NCI-H128 (cell line): ENCODE measurements at regions not wholly inside any gene's neighbourhood (a gene's known extent, or its start where the extent isn't known, plus 50 kb on each side); places are given as distances from the start of the nearest gene placed in this dataset.

Experiments
- DNase-seq: peaks from one replicate; lab custom pipeline; 2025; ENCODE audit not compliant: unreplicated experiment; lab: John Stamatoyannopoulos, UW

GRCh38 chr11:70501051-70501901 lies 102.9 kb downstream of the CTTN start:
- no peak for DNase-seq

DNA sequence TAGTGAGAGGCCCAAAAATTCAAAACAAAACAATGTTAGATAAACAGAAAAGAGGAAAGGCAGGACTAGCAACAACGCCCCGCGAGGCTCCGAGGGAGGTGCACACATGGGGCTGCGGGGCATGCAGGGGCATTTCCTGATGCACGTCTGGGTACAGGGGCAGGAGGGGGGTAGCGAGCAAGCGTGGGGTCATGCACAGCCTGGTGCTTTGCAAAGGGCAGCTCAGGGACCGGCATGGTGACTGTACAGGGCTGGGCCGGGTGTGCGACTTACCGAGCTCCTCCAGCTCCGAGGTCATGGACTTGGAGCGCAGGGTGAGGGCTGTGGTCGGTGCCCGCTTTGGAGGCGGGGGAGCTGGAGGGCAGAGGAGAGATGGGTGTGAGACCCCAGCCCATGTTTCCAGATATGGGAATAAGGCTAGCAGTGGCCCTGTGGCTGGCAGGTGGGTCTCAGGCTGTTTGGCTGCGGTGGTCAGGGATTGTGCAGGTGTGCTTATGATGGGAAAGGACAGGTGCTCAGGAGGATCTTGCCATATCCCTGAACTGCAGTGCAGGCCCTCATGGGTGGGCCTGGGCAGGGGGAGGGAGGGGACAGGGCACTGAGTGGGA lies 103.7 kb downstream of the CTTN start:
- no peak for DNase-seq

- peak; percentile 86 for DNase-seq
Measured at GRCh38 chr11:70502677-70503467, 104.5 kb downstream of the CTTN start.

GRCh38 chr11:70503468-70504221 lies 105.3 kb downstream of the CTTN start:
- DNase-seq = peak; percentile 49

DNA sequence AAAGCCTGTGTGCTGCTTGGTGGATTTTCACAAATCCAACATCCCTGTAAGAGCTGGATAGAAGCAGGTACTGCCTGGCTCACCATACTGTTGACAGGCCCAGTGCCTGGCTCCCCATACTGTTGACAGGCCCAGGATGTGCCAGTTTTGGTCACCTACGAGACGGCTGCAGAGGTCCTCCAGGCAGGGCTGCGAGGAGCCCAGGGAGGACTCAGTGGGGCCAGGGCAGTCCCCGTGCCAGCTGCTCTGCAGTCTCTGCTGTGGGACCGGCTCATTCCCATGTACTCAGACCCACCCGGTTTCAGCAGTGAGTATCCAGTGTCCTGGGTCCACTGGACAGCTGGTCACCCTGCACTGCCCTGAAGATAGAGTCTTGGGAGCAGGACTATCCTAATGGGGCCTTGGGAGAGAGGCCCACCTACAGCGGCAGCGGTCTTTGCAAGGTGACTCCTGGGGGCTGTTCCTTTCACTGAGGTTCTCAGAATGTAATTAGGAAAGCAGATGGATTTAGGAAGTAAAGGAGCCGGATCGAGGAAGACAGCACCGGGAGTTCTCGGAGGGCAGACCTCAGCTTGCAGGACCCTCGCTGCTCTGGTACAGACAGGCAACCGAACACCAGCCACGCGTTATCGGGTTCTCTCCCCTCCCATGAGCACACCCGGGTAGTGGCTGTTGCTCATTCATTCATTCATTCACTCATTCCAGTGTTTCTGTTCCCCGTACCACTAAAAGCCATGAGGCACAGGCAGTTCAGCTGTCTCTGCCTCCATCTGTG lies 106.1 kb downstream of the CTTN start:
- DNase-seq = no peak

GRCh38 chr11:70505331-70505731 lies 107.0 kb downstream of the CTTN start:
- no peak for DNase-seq

GRCh38 chr11:70505761-70506657 lies 107.7 kb downstream of the CTTN start:
- DNase-seq = no peak

- no peak for DNase-seq
Measured at GRCh38 chr11:70506658-70506970, 108.3 kb downstream of the CTTN start.

DNA sequence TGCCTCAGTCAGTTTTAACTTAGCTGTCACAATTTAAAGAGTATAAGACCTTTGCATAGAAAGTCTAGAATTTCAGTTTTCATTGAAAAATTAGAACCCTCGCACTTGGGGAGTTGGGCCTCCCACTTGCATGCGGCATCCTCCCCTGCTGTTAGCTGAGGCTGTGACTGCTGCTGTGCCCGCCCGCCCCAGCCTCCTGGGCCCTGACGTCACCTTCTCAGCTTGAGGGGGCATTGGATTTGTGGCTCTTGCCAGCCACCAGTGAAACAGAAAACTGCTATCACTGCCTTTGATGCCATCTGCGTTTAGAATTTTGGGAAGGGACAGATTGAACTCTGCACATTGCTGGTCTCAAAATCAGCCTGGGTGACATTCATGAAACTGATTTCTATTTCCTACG lies 108.7 kb downstream of the CTTN start:
- no peak for DNase-seq

DNA sequence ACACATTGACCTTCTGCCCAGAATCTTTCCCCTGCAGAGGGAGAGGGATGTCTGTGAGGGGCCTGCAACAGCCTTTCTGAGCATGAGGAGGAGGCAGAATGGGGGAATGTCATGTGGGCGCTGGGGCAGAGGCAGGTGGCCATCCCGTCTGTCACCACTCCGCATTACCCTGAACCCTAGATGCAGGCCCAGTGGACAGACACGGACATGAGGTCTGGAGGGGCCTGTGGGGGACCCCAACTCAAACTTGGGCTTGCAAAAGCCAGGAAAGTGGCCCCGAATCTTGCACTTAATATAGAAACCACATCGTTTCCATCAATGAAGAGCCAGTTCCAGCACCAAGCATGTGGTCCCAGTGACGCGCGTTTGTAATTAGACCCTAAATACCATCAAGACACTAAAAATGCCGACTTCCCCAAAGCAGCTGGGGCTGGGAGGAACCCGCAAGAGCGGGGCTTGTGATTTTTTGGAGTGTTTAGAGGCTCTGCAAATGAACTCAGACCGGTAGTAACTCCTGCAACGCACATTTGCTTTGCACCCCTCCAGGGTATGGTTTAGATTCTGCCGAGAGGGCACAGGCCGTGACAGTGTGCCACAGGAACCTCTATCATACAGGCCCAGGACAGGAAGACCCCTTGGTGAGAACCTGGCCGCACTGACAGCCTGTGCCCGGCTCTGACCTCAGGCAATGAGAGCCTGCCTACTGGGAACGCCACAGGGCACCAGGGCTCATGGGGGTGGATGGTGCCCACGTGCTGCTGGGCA lies 109.3 kb downstream of the CTTN start:
- no peak for DNase-seq

- no peak for DNase-seq
Measured at GRCh38 chr11:70508231-70508480, 109.8 kb downstream of the CTTN start.

GRCh38 chr11:70509476-70509875 lies 111.1 kb downstream of the CTTN start:
- DNase-seq = no peak

GRCh38 chr11:70510106-70510505 lies 111.8 kb downstream of the CTTN start:
- DNase-seq = no peak

DNA sequence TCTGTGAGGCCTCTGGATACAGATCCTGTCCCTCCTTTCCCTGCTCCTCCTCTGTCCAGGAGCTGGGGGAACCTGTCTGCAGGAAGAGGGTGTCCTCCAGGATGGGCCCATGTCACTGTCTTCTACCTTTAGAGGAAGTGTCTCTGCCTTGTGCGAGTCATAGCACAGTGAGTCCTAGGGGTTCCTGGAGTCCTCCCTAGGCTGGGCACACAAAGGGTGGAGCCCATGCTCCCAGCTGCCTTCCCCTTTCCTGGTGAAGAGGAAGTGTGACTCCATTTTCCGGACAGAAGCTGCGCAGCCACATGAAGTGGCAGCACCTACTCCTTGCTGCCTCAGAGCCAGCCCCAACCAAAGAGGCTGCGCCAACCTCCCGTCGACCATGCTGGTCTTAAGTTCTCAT lies 112.2 kb downstream of the CTTN start:
- DNase-seq = no peak

- no peak for DNase-seq
Measured at GRCh38 chr11:70511345-70511744, 113.0 kb downstream of the CTTN start.

- no peak for DNase-seq
Measured at GRCh38 chr11:70512716-70513115, 114.4 kb downstream of the CTTN start.

DNA sequence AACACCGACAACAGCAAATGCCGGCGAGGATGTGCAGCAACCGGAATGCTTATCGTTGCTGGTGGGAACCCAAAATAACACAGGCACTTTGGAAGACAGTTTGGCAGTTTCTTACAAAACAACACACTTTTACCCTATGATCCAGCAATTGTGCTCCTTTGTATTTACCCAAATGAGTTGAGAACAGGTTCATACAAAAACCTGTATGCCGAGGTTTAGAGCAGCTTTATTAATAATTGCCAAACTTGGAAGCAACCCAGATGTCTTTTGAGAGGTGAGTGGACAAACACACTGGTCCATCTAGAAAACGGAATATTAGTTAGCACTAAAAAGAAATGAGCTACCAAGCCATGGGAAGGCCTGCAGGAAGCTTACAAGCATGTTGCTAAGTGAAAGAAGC lies 118.9 kb downstream of the CTTN start:
- no peak for DNase-seq

DNA sequence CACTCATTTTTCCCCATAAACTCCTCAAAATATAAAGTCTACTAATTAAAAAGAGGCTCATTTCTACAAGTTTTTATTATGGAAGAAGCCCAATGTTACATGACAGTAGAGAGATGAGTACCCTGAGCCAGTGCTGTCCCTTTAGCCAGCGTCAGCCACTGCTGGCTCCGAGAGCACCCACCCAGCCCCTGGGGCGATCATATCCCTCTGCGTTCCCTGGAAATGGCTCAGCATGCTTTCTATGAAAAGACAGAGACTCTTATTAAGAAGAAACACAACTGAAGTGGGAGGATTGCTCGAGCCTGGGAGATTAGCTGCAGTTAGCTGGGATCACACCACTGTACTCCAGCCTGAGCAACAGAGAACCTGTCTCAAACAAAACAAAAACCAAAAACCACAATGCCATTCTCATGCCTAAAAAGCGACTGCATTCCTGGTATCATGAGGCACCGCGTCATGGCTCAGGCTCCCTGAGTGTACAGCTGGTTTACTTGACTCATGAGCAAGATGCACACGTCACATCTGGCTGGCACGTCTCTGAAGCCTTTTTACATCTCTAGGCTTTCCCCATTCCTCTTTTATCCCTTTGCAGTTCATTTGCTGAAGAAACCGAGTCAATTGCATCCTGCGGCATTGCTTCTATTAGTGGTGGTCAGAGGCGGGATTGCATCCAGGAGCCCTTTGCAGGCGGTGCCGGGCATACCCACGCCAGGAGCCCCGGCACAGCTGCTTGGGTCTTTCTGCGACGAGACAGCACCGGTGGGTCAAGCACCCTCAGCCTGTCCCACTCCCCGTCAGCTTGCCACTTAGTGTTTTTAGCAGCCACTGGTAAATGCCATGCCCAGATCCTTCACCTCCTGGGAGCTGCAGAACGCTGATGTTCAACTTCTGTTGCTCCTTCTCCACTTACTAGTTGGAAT lies 119.9 kb downstream of the CTTN start:
- DNase-seq = no peak
